ENCODE measurements at regions not wholly inside any gene's neighbourhood (a gene's known extent, or its start where the extent isn't known, plus 50 kb on each side); places are given as distances from the start of the nearest gene placed in this dataset.

DNA sequence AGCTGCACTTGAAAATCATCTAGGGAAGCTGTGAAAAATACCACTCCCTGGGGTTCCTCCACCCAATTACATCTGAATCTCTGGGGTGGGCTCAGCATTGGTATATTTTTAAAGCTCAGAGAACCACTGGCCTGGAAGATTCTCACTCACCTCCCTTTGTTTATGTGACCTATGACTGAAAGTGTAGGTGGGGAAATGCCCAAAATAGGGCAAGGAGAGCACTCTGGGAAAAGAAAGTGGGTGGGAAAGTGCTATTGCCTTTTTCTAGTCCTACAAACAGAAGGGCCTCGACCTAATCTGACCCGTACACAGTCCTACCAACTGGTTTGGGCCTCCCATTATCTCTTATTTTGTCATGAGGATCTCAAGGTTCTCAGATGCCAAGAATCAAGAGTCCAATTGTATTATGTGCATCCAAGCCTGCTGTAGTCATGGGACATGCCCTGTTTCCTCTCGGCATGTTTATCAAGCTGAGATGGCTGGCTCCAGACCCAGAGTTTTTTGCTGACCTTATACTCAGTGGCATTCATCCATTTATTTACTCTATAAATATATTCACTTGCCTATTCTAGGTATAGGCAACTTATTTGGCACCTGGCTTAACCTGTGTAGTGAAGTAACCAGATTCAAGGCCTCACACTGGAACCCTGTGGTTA, 483.7 kb downstream of the ENC1 start:
- no peak overlapping the region for H3K4me3 Mint-ChIP-seq
- DNase-seq, result no peak

DNA sequence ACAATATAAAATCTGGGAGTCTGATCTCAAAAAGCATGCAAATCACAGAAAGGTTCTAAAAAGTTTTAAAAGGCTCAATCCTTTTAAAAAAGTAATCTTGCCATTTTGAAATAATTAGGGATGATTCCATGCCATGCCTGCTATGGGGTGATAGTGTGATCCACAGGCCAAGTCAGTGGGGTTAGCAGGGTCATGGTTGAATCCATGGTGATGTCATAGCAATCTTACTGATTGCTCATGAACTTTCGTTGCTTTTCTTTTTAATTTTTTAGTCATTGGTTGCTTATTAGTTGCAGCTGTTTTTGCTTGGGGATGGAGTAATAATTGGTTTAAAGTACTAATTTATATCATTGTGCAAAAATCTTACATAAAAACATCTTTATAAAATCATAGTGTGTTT, 485.0 kb downstream of the ENC1 start:
- CTCF ChIA-PET, result no interaction called here
- Mint-ChIP-seq H3K27ac (no peak overlapping the region), H3K4me1 (no peaks in the 10 kb centered on the region), H3K4me3 (no peak overlapping the region), H3K9me3 (ENCODE audit: low read depth) (no peaks in the 10 kb centered on the region), H3K36me3 (no peaks in the 10 kb centered on the region), H3K27me3 (peaks cover 18% of the 10 kb centered on the region)
- ATAC-seq (no peak), DNase-seq (no peak)

More for the DNA sequence above, 483.7 kb downstream of the ENC1 start:
- Mint-ChIP-seq H3K9me3 (ENCODE audit: low read depth) (no peaks in the 10 kb centered on the region), H3K27ac (no peak overlapping the region), H3K36me3 (no peaks in the 10 kb centered on the region), H3K4me1 (no peaks in the 10 kb centered on the region), H3K27me3 (peaks cover 16% of the 10 kb centered on the region)
- CTCF ChIA-PET, result no interaction called here
- no peak for ATAC-seq

DNA sequence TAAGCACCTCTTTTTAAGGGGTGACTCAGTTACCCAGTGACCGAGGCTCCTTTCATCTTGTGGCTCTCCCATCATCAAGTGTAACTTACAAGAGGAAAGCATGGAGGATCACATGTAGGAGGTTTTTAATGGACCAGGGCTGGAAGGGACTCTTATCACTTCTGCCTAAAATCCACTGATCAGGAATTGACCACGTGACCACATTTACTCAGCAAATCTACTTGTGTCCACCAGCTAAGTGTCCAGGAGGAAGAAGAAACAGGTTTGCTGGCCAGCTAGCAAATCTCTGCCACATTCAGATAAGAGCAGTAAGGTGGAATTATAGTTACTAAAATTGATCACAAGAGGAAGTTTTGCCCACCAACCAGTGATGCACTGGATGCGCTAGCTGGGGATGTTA, 486.0 kb downstream of the ENC1 start:
- Mint-ChIP-seq H3K36me3 (no peaks in the 10 kb centered on the region), H3K27me3 (peaks cover 16% of the 10 kb centered on the region), H3K4me1 (no peaks in the 10 kb centered on the region), H3K4me3 (no peak overlapping the region), H3K27ac (no peak overlapping the region), H3K9me3 (ENCODE audit: low read depth) (no peaks in the 10 kb centered on the region)
- no peak for DNase-seq
- ATAC-seq, result no peak
- CTCF ChIA-PET, result no interaction called here

DNA sequence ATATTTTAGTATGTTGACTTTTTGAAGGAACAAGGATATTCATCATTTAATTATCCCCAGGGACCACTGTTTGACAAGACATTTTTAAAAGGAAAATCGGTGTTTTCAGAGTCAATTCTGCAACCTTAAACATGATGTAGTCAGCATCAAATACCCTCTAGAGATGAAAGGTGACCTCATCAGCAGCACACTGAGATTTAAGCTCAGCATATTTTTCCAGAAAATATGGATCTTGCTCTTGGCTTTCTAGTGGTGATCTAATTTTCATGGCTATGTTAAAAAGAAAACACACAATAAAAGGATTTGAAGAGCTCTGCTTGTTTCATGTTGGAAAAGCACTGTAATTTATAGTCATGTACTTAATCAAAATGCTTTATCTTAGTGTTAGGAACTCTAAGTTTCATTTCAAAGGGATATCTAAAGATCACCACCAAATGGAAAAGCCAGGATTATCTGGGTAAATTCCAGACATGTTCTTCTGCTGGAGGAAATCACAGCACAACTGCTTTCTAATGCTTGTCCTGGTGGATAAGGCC, 487.2 kb downstream of the ENC1 start:
- DNase-seq (no peak), ATAC-seq (no peak)
- no peaks in the 10 kb centered on the region for H3K4me1 Mint-ChIP-seq
- H3K36me3 Mint-ChIP-seq, result no peaks in the 10 kb centered on the region
- no peak overlapping the region for H3K4me3 Mint-ChIP-seq
- CTCF ChIA-PET, result no interaction called here
- H3K27ac Mint-ChIP-seq, result no peak overlapping the region
- no peaks in the 10 kb centered on the region for H3K9me3 Mint-ChIP-seq (ENCODE audit: low read depth)
- H3K27me3 Mint-ChIP-seq, result peaks cover 6% of the 10 kb centered on the region

DNA sequence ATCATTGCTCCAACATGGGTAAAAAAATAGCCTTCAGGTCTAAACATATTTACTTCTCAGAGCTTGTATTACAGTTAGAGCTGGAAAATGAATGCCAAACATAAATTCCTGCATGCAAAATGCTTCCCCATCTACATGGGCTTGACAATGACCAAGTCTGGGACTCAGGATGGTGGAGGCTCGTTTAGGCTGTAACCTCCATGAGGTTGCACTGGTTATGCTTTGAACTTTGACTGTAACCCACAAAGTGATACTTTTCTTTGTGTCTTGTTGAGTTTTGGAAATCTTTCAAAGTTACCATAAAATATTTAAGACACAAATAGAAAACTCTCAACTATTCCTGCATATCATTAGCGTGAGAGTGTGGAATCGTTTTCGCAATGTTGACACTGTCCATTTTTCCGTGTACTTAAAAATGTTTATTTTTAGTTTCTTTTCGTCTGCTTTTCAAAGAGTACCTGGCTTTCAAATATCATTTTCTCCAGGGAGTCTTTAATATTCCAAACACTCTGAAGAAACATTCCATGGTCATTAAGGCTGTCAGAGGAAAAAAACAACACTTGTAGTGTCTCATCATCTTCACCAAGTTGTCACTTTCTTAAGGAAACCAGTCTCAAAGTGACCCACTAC, 487.8 kb downstream of the ENC1 start:
- peaks cover 2% of the 10 kb centered on the region for H3K27me3 Mint-ChIP-seq

DNA sequence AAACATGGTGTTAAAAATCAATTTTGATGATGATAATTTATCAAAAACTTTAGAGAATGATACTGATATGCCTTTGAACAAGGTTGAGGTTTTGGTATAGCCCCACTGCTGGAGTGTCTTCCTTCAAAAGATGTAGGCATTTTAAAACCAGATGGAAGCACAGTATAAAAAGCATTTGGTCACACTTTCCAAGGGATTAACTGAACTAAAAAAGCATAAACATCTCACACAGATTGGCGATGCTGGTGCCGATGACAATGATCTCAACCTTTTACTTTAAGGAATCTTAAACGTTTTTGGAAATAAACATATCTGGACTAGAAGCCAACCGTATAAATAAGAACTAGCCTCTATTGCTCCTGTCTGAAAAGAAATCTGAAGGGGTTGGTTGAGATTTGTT, 488.4 kb downstream of the ENC1 start:
- no peak for DNase-seq
- H3K27me3 Mint-ChIP-seq, result peaks cover 2% of the 10 kb centered on the region

More for the DNA sequence above, 487.8 kb downstream of the ENC1 start:
- DNase-seq (no peak), ATAC-seq (no peak)
- Mint-ChIP-seq H3K36me3 (no peaks in the 10 kb centered on the region), H3K4me1 (no peaks in the 10 kb centered on the region), H3K4me3 (no peak overlapping the region), H3K27ac (no peak overlapping the region), H3K9me3 (ENCODE audit: low read depth) (no peaks in the 10 kb centered on the region)
- CTCF ChIA-PET, result no interaction called here

DNA sequence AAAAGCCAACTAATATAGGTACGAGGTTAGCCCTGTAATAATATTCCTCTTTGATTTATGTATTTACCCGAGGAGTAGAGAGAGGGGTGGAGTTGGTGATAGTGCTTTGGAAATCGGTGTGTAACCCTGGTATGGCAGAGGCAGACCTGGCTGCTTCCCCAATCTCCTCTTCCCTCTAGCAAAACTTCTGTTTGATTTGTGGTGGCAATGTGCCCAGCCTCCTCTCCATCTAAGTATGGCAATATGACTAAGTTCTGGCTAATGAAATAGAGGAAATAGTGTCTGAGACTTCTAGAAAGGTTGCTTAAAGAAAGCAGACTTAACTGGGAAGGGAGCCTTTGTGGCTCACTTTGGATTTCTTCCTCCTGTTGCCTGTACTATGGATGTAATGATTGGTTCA, 491.1 kb downstream of the ENC1 start:
- DNase-seq (no peak), ATAC-seq (no peak)
- Mint-ChIP-seq H3K4me3 (no peak overlapping the region), H3K27ac (no peak overlapping the region), H3K27me3 (peaks cover 2% of the 10 kb centered on the region), H3K9me3 (ENCODE audit: low read depth) (no peaks in the 10 kb centered on the region), H3K4me1 (no peaks in the 10 kb centered on the region), H3K36me3 (no peaks in the 10 kb centered on the region)
- CTCF ChIA-PET, result no interaction called here

More for the DNA sequence above, 488.4 kb downstream of the ENC1 start:
- H3K4me1 Mint-ChIP-seq, result no peaks in the 10 kb centered on the region
- ATAC-seq, result no peak
- H3K36me3 Mint-ChIP-seq, result no peaks in the 10 kb centered on the region
- no peak overlapping the region for H3K4me3 Mint-ChIP-seq
- CTCF ChIA-PET, result no interaction called here
- no peak overlapping the region for H3K27ac Mint-ChIP-seq
- no peaks in the 10 kb centered on the region for H3K9me3 Mint-ChIP-seq (ENCODE audit: low read depth)

DNA sequence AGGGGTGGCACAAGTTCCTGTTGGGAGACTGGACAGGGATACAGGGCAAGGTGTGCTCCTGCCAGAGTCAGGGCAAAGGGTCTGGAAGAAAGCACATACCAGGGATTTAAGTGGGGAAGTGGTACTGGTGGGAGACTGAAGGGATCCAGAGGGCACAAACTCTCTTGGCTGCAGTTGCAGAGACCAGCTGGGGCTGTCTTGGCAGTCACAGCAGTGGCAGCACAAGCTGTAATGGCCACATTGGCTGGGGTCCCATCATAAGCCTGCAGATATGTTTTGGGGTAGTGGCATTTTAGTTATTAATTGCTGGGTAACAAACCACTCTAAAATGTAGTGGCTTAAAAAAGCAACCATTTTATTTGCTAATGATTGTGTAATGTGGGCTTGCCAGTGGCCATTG, 492.2 kb downstream of the ENC1 start:
- H3K36me3 Mint-ChIP-seq, result no peaks in the 10 kb centered on the region
- peaks cover 2% of the 10 kb centered on the region for H3K27me3 Mint-ChIP-seq
- CTCF ChIA-PET, result no interaction called here
- DNase-seq (no peak), ATAC-seq (no peak)
- H3K27ac Mint-ChIP-seq, result no peak overlapping the region
- H3K4me1 Mint-ChIP-seq, result no peaks in the 10 kb centered on the region
- no peaks in the 10 kb centered on the region for H3K9me3 Mint-ChIP-seq (ENCODE audit: low read depth)
- H3K4me3 Mint-ChIP-seq, result no peak overlapping the region

DNA sequence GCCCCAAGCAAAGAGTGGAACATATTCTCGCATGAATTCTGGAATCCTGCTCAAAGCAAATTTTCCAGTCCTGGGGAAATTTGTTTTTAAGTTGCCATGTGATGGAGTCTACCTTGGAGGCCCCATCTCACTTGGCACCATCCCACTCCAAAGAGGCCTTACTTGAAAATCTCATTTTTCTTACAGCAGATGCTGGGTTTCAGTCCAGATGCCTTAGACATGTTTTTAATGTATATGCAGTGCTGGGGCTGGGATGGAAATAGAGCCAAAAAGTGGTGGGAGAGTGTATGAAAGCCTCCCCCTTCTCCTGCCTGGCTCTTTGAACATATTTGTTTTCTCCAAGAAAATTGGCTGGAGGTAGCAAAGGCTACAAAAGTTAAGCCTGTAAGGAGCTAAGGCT, 493.7 kb downstream of the ENC1 start:
- CTCF ChIA-PET, result no interaction called here
- H3K9me3 Mint-ChIP-seq (ENCODE audit: low read depth), result no peaks in the 10 kb centered on the region
- DNase-seq, result no peak
- ATAC-seq, result no peak
- H3K27me3 Mint-ChIP-seq, result peaks cover 5% of the 10 kb centered on the region
- no peak overlapping the region for H3K4me3 Mint-ChIP-seq
- no peak overlapping the region for H3K27ac Mint-ChIP-seq
- no peaks in the 10 kb centered on the region for H3K4me1 Mint-ChIP-seq
- no peaks in the 10 kb centered on the region for H3K36me3 Mint-ChIP-seq

DNA sequence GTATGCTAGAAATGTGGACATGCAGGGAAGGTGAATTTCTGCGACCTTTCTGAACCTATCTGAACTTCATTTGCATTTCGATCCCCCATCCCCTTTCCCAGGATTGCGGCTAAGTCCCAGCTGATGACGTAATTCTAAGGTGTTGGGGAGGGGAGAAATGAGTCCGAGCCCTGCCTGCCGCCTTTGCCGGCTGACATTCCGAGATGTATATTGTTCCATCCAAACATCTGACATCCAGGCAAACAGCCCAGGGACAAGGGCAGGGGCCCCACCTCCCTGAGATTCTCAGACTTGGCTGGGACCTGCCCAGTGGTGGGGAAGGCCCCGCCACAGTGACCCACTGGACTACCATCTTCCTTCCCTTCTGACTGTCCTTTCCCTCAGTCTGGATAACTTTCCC, 494.6 kb downstream of the ENC1 start:
- H3K4me3 Mint-ChIP-seq, result no peak overlapping the region
- no peaks in the 10 kb centered on the region for H3K36me3 Mint-ChIP-seq
- no peaks in the 10 kb centered on the region for H3K9me3 Mint-ChIP-seq (ENCODE audit: low read depth)
- peaks cover 2% of the 10 kb centered on the region for H3K27me3 Mint-ChIP-seq
- no peaks in the 10 kb centered on the region for H3K4me1 Mint-ChIP-seq
- CTCF ChIA-PET, result no interaction called here
- H3K27ac Mint-ChIP-seq, result no peak overlapping the region
- ATAC-seq, result no peak
- no peak for DNase-seq

DNA sequence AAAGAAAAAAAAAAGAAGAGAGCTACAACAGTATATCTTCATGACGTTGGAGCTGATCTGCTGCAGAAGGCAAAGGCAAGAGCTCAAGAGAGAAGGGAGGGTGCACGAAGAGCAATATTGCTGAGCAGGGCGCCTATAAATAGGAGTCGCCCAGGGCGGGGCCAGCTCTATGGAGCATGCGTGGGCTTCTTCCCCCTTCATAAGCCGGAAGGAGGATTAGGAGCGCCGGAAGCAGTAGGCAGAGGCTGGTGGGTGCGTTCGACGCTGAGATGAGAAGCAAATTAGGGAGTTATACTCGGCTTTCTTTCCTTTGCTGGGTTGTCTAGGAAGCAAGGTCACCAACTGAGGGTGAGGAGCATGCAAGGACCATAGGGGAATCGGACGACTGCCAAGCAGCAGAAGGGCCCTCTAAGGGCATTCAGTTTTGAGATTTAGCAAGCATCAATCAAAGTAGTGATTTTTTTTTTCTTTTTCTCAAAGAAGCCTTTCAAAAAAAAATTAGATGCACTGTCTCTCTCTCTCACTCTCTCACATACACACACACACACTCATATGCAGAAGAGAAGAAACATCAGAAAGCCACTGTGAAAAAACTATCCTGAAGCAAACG, 496.7 kb downstream of the ENC1 start:
- H3K4me1 Mint-ChIP-seq, result no peaks in the 10 kb centered on the region
- peaks cover 2% of the 10 kb centered on the region for H3K27me3 Mint-ChIP-seq
- no peak overlapping the region for H3K27ac Mint-ChIP-seq
- no peak overlapping the region for H3K4me3 Mint-ChIP-seq
- H3K9me3 Mint-ChIP-seq (ENCODE audit: low read depth), result no peaks in the 10 kb centered on the region
- ATAC-seq (no peak), DNase-seq (no peak)
- CTCF ChIA-PET, result no interaction called here
- H3K36me3 Mint-ChIP-seq, result no peaks in the 10 kb centered on the region

DNA sequence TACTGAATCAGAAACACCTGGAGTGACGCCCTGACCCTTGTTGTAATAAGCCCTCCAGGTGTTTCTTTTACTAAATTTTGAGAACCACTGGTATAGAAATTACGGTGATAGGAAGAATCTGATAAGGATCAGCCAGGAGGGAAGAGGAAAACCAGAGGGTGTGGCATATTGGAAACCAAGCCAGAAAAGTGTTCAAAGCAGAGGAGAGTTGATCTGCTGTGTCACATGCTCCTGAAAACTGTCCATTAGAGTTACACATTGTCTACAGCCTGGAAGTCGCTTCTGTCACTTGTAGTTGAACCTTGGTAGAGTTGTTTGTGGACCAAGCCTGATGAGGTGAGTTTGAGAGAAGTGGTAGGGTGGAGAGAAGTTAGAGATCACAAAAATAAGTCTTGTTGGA, 497.4 kb downstream of the ENC1 start:
- Mint-ChIP-seq H3K27me3 (peaks cover 4% of the 10 kb centered on the region), H3K4me1 (no peaks in the 10 kb centered on the region), H3K9me3 (ENCODE audit: low read depth) (no peaks in the 10 kb centered on the region), H3K36me3 (no peaks in the 10 kb centered on the region), H3K27ac (no peak overlapping the region), H3K4me3 (no peak overlapping the region)
- no peak for DNase-seq
- ATAC-seq, result no peak
- CTCF ChIA-PET, result no interaction called here

DNA sequence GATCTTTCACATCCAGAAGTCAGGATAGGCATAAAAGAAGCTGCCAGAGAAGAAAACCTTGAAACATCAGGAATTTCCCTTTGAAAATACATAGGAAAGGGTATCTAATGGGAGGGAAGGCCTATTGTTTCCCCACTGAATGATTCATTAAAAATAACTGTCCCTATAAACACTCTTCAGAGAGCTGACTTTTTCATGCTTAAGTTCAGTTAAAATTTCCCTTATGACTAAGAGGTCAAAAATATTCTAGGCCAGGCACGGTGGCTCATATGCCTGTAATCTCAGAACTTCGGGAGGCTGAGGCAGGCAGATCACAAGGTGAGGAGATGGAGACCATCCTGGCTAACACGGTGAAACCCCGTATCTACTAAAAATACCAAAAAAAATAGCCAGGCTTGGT, 499.5 kb downstream of the ENC1 start:
- Mint-ChIP-seq H3K4me3 (no peak overlapping the region), H3K27me3 (peaks cover 4% of the 10 kb centered on the region), H3K27ac (no peak overlapping the region), H3K4me1 (no peaks in the 10 kb centered on the region), H3K36me3 (no peaks in the 10 kb centered on the region), H3K9me3 (ENCODE audit: low read depth) (no peaks in the 10 kb centered on the region)
- ATAC-seq, result no peak
- DNase-seq, result no peak
- CTCF ChIA-PET, result no interaction called here

DNA sequence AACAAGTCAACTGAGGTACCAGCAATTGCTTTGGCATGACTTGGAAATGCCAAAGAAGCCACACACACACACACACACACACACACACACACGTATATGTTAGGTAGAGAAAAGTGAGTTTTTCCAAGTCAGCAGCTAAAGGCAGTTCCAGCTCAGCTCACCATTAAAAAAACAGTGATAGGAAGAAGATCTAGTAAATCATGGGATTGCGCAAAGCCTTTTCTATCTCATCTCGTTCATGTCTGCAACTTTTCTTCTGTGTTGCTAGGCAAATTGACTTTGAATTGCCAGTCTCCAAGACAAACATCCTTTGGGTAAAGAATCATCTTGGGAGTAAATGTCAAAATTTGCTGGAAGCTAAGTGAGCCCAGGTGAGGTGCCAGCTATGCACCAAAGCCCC, 500.1 kb downstream of the ENC1 start:
- H3K36me3 Mint-ChIP-seq, result no peaks in the 10 kb centered on the region
- H3K4me3 Mint-ChIP-seq, result no peak overlapping the region
- H3K9me3 Mint-ChIP-seq (ENCODE audit: low read depth), result no peaks in the 10 kb centered on the region
- no peak overlapping the region for H3K27ac Mint-ChIP-seq
- CTCF ChIA-PET, result no interaction called here
- DNase-seq, result no peak
- H3K27me3 Mint-ChIP-seq, result peaks cover 4% of the 10 kb centered on the region
- no peak for ATAC-seq
- no peaks in the 10 kb centered on the region for H3K4me1 Mint-ChIP-seq

Data from activated CD8-positive, alpha-beta memory T cell treated with anti-CD3 and anti-CD28 coated beads, Interleukin-2, amount 10 ng/mL, durations not matched to agents 7 days and 5 days (primary cell).